ENCODE measurements at regions not wholly inside any gene's neighbourhood (a gene's known extent, or its start where the extent isn't known, plus 50 kb on each side); places are given as distances from the start of the nearest gene placed in this dataset.
A peak's percentile ranks its signal among the peaks of the same experiment; 100 is the strongest.

GRCh38 chr17:63150490-63150889 lies 184.5 kb downstream of the TANC2 start:
- ATAC-seq (no peak), DNase-seq (no peak)
- Histone ChIP-seq H3K9me3 (no peaks in the 10 kb centered on the region), H3K4me3 (no peak overlapping the region), H3K27me3 (no peaks in the 10 kb centered on the region), H3K4me1 (no peaks in the 10 kb centered on the region), H3K27ac (no peak overlapping the region), H3K36me3 (no peaks in the 10 kb centered on the region)
- intact Hi-C loops (cut with DNase I): no loop called here
- TF ChIP-seq CTCF (IDR thresholded peaks at IDR 0.05): no peak

- ATAC-seq (no peak), DNase-seq (peak in 1 of 4 donors; percentile 46)
- no peak overlapping the region for H3K4me3 ChIP-seq
- no peaks in the 10 kb centered on the region for H3K36me3 ChIP-seq
- no peak overlapping the region for H3K27ac ChIP-seq
- H3K27me3 ChIP-seq: no peaks in the 10 kb centered on the region
- intact Hi-C loops (cut with DNase I): no loop called here
- H3K4me1 ChIP-seq: no peaks in the 10 kb centered on the region
- no peak for TF ChIP-seq CTCF (IDR thresholded peaks at IDR 0.05)
- H3K9me3 ChIP-seq: no peaks in the 10 kb centered on the region
These were observed 185.0 kb downstream of the TANC2 start for GRCh38 chr17:63150994-63151464.

- Histone ChIP-seq H3K9me3 (no peaks in the 10 kb centered on the region), H3K4me1 (peaks cover 0 to 1% of the 10 kb centered on the region in 2 donors), H3K36me3 (no peaks in the 10 kb centered on the region), H3K27ac (no peak overlapping the region), H3K4me3 (no peak overlapping the region), H3K27me3 (no peaks in the 10 kb centered on the region)
- peak in 1 of 4 donors; percentile 52 for DNase-seq
- TF ChIP-seq CTCF (IDR thresholded peaks at IDR 0.05): no peak
- peak; percentile 15 for ATAC-seq
- intact Hi-C loops (cut with DNase I): no loop called here
These were observed 186.0 kb downstream of the TANC2 start for GRCh38 chr17:63151941-63152523.

- DNase-seq (no peak), ATAC-seq (no peak)
- Histone ChIP-seq H3K27me3 (no peaks in the 10 kb centered on the region), H3K27ac (no peak overlapping the region), H3K9me3 (no peaks in the 10 kb centered on the region), H3K36me3 (no peaks in the 10 kb centered on the region), H3K4me1 (peaks cover 0 to 5% of the 10 kb centered on the region in 2 donors), H3K4me3 (no peak overlapping the region)
- TF ChIP-seq CTCF (IDR thresholded peaks at IDR 0.05): no peak
- intact Hi-C loops (cut with DNase I): no loop called here
These were observed 187.5 kb downstream of the TANC2 start for GRCh38 chr17:63153488-63153887.

- no peak overlapping the region for H3K4me3 ChIP-seq
- H3K9me3 ChIP-seq: no peaks in the 10 kb centered on the region
- intact Hi-C loops (cut with DNase I): no loop called here
These were observed 188.7 kb downstream of the TANC2 start for GRCh38 chr17:63154586-63155244.

More at GRCh38 chr17:63154586-63155244, 188.7 kb downstream of the TANC2 start:
- H3K27ac ChIP-seq: no peak overlapping the region
- TF ChIP-seq CTCF (IDR thresholded peaks at IDR 0.05): no peak
- no peak for ATAC-seq
- DNase-seq: no peak
- no peaks in the 10 kb centered on the region for H3K27me3 ChIP-seq
- peaks cover 0 to 5% of the 10 kb centered on the region in 2 donors for H3K4me1 ChIP-seq
- no peaks in the 10 kb centered on the region for H3K36me3 ChIP-seq

All from left lung (tissue), 4 donors.